GM11168 (cell line): ENCODE measurements at regions not wholly inside any gene's neighbourhood (a gene's known extent, or its start where the extent isn't known, plus 50 kb on each side); places are given as distances from the start of the nearest gene placed in this dataset.
"Not testable (repeated sequence)": the region's sequence is repeated elsewhere in the genome, so short reads cannot be mapped to it uniquely, and the experiment has no call there.

Source experiments
- in situ Hi-C: fragments of 300-500 bp; cut with MboI; formaldehyde crosslinking; loops from one replicate; pipeline ENCODE4 v1.12.0; 2022; ENCODE audit warnings: low sequenced_read_pairs; ENCODE audit not compliant: unreplicated experiment

DNA sequence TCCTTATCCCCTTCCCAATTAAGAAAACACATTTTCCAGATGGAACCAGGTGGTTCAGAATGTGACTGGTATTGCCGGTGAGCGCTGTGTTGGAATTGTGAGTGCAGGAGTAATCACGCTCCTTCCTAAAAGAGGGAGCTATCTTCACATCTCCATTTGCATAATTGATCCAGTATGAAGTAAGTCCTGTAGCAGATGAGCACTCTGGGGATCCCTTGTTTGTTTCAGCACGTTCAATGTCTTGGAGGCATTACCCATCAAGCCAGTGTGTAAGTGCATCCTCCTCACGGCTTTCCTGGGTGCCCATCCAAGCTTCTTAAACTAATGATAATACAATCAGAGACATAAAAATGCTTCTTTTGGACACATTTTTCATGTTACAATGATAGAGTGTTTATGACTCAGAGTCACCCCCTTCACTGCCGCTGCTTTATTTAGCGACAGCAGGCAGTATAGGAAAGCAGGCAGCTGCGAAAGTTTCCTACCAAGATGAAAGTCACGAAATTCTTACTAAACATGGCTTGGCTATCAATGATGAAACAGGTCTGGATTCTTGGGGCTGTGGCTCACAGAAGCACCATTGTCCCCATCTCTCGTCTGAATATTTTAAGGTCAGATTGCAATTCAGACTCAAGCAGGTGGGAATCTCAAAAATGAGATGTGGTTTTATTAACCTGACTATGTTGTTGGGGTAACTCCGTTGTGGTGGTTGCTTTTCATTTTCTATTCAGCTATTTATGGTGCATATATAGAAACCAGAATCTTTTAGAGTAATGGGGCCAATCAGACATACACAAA, 346.3 kb upstream of the MDFIC2 start:
- in situ Hi-C loops, result no loop called here

- in situ Hi-C loops, result no loop called here
These were observed 345.0 kb upstream of the MDFIC2 start for GRCh38 chr3:70657454-70657853.

DNA sequence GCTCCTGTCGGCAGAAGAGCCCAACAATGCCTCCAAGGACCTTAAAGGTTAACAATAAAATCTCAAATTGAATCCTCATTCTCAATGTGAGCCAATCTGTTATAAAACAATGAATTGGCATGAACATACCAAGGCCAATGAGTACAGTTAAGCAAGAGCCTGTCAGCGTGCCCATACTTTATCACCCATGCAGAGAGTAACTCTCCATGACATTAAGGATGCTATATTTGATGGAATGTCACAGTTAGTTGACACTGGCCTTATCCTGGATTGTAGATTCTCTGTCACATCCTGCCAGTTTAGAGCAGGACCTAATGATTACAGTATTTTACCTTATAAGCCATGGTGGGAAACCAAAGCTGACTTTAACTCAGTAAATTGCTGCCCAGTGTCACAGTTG, 335.4 kb upstream of the MDFIC2 start:
- in situ Hi-C loops, result no loop called here

DNA sequence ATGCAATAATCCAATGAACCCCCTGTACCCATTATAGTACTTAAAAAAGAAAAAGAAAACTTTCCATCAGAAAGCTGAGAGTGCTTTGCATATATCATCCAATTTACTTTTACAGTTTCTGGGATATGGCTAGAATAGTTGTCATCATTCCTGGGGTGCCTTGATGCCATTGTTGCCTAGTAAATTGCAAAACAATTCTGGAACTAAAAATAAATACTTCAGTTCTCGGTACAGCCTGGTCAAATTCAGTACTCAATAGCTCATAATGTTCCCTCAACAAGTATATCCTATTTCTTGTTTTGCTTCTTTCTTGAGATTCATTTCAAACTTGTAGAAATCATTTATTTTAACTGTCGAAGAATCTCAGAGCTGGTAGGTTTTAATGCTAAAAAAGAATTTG, 334.7 kb upstream of the MDFIC2 start:
- in situ Hi-C loops, result no loop called here

DNA sequence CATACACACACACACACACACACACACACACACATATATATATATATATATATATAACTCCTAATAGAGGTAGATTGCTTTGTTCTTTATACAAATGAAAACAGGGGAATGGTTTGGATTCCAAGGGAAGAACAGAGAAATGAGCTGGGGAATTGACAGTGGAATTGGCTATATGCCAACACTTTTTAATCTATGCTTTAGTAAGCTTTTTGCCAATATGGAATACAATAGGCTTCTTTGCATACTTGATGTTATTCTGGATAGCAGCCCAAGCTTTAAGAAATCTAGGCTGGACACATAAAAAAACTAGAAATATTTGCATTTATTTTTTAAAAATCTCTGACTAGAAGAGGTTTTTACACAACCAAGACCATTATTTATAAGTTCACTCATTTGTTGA, 334.2 kb upstream of the MDFIC2 start:
- in situ Hi-C loops, result no loop called here

- in situ Hi-C loops, result no loop called here
These were observed 328.0 kb upstream of the MDFIC2 start for GRCh38 chr3:70640481-70640880.

- in situ Hi-C loops, result no loop called here
These were observed 322.9 kb upstream of the MDFIC2 start for GRCh38 chr3:70635301-70635700.

- in situ Hi-C loops, result no loop called here
These were observed 319.4 kb upstream of the MDFIC2 start for GRCh38 chr3:70631716-70632307.

DNA sequence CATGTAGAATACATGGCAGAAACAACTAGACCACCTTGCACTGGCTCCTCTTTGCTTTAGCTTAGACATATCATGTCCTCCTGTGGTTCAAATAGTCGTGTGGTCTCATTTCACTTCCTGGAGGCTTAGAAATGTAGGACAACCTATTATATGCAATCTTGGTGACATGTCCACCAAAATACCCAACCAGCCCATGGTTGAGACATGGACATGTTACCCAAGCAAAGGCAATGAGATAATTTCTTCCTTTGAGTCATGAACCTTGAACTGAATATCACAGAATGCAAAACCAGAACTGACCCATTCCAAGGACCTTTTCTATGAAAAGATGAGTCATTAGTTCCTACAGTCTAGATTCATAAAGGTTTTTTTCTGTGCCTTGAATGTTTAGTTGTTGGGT, 309.0 kb upstream of the MDFIC2 start:
- in situ Hi-C loops, result no loop called here

GRCh38 chr3:70620956-70621355, 308.5 kb upstream of the MDFIC2 start:
- in situ Hi-C loops, result no loop called here

DNA sequence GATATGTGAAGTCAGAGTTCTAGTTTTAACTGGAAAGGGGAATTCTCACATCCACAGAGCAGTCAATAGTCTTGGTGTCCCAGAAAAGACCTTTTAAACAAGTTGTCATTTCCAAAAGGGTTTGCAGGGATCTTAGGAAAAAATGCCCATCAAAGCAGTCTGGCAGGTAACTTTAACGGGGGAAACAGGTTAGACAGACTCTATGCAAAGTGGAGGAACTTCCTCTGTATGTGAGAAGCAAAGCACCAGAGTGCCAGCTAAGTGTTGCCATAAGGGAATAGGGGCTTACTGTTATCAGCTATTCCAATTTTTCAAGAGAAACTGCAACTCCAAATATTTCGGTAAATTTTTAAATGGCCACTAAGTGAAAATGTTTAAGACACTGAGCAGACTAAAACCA, 307.9 kb upstream of the MDFIC2 start:
- in situ Hi-C loops, result no loop called here

- in situ Hi-C loops, result no loop called here
These were observed 305.7 kb upstream of the MDFIC2 start for GRCh38 chr3:70618151-70618550.

DNA sequence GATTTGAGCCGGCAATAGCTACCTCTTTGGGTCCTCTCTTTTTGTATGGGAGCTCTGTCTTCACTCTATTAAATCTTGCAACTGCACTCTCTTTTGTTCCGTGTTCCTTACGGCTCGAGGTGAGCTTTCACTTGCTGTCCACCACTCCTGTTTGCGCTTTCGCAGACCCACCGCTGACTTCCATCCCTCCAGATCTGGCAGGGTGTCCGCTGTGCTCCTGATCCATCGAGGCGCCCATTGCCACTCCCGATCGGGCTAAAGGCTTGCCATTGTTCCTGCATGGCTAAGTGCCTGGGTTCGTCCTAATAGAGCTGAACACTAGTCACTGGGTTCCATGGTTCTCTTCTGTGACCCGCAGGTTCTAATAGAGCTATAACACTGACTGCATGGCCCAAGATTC, 304.9 kb upstream of the MDFIC2 start:
- in situ Hi-C loops, result not testable (repeated sequence)

DNA sequence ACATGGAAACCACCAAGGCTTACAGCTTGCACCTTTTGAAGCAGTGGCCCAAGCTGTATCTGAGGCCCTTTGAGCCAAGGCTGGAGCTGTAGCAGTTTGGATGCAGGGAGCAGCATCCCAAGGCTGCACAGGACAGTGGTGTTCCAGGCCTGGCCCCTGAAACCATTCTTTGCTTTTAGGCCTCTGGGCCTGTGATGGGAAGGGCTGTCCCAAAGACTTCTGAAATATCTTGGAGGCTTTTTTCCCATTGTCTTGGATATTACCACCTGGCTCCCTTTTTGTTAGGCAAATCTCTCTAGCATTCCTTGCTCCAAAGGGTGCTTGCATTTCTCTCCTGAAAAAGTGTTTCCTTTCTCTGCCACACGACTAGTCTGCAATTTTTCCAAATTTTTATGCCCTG, 302.8 kb upstream of the MDFIC2 start:
- in situ Hi-C loops, result no loop called here

- in situ Hi-C loops, result no loop called here
These were observed 301.7 kb upstream of the MDFIC2 start for GRCh38 chr3:70614111-70614510.

- in situ Hi-C loops, result no loop called here
These were observed 300.5 kb upstream of the MDFIC2 start for GRCh38 chr3:70612920-70613319.

DNA sequence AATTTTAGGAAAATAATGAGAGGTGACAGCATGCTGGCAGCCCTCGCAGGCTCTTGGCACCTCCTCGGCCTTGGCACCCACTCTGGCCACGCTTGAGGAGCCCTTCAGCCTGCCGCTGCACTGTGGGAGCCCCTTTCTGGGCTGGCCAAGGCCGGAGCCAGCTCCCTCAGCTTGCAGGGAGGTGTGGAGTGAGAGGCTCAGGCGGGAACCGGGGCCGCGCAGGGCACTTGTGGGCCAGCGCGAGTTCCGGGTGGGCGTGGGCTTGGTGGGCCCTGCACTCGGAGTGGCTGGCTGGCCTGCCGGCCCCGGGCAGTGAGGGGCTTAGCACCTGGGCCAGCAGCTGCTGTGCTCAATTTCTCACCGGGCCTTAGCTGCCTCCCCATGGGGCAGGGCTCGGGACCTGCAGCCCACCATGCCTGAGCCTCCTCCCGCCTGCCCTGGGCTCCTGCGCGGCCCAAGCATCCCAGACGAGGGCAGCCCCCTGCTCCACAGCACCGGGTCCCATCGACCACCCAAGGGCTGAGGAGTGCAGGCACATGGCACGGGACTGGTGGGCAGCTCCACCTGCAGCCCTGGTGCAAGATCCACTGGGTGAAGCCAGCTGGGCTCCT, 299.3 kb upstream of the MDFIC2 start:
- in situ Hi-C loops, result not testable (repeated sequence)

DNA sequence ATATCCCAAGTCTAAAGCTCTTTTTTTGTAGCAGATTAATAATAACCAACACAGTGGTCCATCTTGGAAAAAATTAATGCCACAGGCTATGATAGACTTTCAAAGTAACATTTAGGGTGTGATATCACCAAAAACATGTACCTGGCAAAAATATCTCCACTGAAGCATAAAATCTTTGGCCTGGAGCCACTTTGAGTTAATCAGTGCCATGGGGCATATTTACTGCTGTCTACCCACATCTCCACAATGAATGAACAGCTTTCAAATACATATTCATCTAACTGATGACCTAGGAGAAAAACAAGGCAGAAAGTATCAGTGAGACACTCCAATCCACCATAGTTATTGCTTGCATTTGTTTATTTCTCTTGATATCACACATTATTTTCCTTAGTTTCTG, 296.0 kb upstream of the MDFIC2 start:
- in situ Hi-C loops, result no loop called here

DNA sequence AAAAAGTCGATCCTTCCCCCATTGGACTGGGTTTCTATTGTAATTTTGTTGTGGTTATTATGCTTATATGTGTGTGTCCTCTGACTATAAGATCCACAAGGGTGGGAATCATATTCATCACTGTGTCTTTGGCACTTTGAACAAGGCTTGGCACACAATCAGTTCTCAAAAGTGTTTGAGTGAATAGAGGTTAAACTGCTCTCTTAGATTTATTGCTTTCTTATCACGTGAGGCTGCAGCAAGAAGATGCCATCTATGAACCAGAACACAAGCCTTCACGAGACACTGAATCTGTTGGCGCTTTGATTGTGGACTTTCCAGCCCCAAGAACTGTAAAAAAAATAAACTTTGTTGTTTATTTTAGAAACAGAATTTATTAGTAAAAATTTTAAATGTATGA, 295.0 kb upstream of the MDFIC2 start:
- in situ Hi-C loops, result no loop called here

DNA sequence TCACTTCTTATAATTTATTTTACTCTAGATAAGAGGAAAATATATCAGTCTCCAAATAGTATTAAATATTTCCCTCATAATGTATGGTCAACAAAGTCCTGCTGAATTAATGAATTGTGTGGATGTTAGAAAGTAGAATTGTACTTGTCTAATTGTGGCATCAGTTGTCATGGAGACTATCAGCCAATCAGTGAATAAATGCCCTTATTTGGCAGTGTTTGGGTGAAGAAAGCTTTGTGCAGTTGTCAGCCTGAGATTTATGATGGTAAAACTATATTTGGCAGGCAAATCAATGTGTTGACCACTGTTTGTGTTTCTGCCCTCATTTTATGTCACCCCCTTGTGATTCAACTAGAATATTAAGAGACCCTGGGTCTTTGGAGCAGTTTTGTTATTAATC, 293.6 kb upstream of the MDFIC2 start:
- in situ Hi-C loops, result no loop called here

GRCh38 chr3:70603103-70603502, 290.7 kb upstream of the MDFIC2 start:
- in situ Hi-C loops, result no loop called here

GRCh38 chr3:70597312-70597711, 284.9 kb upstream of the MDFIC2 start:
- in situ Hi-C loops, result no loop called here
